ENCODE measurements at regions not wholly inside any gene's neighbourhood (a gene's known extent, or its start where the extent isn't known, plus 50 kb on each side); places are given as distances from the start of the nearest gene placed in this dataset.

DNA sequence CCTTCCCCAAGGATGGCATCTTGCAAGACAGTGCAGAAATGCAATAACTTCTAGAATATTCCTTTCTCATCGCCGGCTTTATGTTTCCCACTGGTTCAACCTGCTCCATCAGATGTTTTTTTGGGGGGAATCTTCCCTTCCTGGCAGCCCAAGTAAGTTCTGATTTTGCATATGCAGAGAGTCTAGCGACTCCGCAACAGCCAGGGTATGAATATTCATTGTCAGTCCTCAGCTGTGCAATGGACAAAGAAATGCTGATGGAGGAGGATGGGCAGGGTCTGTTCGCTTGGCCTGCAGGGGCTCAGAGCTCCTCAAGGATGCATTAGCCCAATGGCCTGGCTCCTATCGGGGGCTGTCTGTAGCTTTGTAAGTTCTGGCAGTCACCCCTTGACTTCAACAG lies 358.8 kb upstream of the CCL2 start:
- TF ChIP-seq, protein P1, sequence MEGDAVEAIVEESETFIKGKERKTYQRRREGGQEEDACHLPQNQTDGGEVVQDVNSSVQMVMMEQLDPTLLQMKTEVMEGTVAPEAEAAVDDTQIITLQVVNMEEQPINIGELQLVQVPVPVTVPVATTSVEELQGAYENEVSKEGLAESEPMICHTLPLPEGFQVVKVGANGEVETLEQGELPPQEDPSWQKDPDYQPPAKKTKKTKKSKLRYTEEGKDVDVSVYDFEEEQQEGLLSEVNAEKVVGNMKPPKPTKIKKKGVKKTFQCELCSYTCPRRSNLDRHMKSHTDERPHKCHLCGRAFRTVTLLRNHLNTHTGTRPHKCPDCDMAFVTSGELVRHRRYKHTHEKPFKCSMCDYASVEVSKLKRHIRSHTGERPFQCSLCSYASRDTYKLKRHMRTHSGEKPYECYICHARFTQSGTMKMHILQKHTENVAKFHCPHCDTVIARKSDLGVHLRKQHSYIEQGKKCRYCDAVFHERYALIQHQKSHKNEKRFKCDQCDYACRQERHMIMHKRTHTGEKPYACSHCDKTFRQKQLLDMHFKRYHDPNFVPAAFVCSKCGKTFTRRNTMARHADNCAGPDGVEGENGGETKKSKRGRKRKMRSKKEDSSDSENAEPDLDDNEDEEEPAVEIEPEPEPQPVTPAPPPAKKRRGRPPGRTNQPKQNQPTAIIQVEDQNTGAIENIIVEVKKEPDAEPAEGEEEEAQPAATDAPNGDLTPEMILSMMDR (IDR thresholded peaks at IDR 0.05), result no peak
- TF ChIP-seq POLR2A (IDR thresholded peaks at IDR 0.05), result no peak
